ENCODE measurements at regions not wholly inside any gene's neighbourhood (a gene's known extent, or its start where the extent isn't known, plus 50 kb on each side); places are given as distances from the start of the nearest gene placed in this dataset.

- no peak overlapping the region for H3K4me3 ChIP-seq (ENCODE audit: low read length in 2 of 2)
- no peaks in the 10 kb centered on the region for H3K9me3 ChIP-seq (ENCODE audit: control insufficient read depth in 2 of 2, low read length in 2 of 2)
- no peak overlapping the region for H3K9ac ChIP-seq (ENCODE audit: low read depth in 1 of 2, low read length in 2 of 2)
- H3K4me1 ChIP-seq (ENCODE audit: control insufficient read depth in 2 of 2, insufficient read depth in 2 of 2, low read length in 2 of 2): peaks cover 0 to 4% of the 10 kb centered on the region in 2 donors
- no peak overlapping the region for H3K27ac ChIP-seq (ENCODE audit: low read depth in 2 of 2, low read length in 2 of 2)
- H3K27me3 ChIP-seq (ENCODE audit: control insufficient read depth in 2 of 2, insufficient read depth in 2 of 2, low read length in 2 of 2): no peaks in the 10 kb centered on the region
- no peaks in the 10 kb centered on the region for H3K36me3 ChIP-seq (ENCODE audit: control insufficient read depth in 2 of 2, insufficient read depth in 2 of 2, low read length in 2 of 2)
Measured at GRCh38 chr11:92865352-92865751, 104.1 kb upstream of the MTNR1B start.

DNA sequence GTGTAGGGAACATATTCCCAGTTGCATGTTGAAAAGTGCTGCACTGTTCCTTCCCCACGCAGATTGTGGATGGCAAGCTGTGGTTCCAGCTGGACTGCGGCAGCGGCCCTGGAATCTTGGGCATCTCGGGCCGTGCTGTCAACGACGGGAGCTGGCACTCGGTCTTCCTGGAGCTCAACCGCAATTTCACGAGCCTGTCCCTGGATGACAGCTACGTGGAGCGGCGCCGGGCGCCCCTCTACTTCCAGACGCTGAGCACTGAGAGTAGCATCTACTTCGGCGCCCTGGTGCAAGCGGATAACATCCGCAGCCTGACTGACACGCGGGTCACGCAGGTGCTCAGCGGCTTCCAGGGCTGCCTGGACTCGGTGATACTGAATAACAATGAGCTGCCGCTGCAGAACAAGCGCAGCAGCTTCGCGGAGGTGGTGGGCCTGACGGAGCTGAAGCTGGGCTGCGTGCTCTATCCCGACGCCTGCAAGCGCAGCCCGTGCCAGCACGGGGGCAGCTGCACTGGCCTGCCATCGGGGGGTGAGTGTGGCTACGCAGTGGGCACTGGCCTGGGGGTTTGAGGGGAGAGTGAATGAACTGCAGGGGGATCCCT, 102.7 kb upstream of the MTNR1B start:
- no peaks in the 10 kb centered on the region for H3K9me3 ChIP-seq (ENCODE audit: control insufficient read depth in 2 of 2, low read length in 2 of 2)
- H3K4me1 ChIP-seq (ENCODE audit: control insufficient read depth in 2 of 2, insufficient read depth in 2 of 2, low read length in 2 of 2): peaks cover 0 to 4% of the 10 kb centered on the region in 2 donors
- no peak overlapping the region for H3K27ac ChIP-seq (ENCODE audit: low read depth in 2 of 2, low read length in 2 of 2)
- no peak overlapping the region for H3K4me3 ChIP-seq (ENCODE audit: low read length in 2 of 2)
- no peaks in the 10 kb centered on the region for H3K36me3 ChIP-seq (ENCODE audit: control insufficient read depth in 2 of 2, insufficient read depth in 2 of 2, low read length in 2 of 2)
- H3K9ac ChIP-seq (ENCODE audit: low read depth in 1 of 2, low read length in 2 of 2): no peak overlapping the region
- H3K27me3 ChIP-seq (ENCODE audit: control insufficient read depth in 2 of 2, insufficient read depth in 2 of 2, low read length in 2 of 2): no peaks in the 10 kb centered on the region

DNA sequence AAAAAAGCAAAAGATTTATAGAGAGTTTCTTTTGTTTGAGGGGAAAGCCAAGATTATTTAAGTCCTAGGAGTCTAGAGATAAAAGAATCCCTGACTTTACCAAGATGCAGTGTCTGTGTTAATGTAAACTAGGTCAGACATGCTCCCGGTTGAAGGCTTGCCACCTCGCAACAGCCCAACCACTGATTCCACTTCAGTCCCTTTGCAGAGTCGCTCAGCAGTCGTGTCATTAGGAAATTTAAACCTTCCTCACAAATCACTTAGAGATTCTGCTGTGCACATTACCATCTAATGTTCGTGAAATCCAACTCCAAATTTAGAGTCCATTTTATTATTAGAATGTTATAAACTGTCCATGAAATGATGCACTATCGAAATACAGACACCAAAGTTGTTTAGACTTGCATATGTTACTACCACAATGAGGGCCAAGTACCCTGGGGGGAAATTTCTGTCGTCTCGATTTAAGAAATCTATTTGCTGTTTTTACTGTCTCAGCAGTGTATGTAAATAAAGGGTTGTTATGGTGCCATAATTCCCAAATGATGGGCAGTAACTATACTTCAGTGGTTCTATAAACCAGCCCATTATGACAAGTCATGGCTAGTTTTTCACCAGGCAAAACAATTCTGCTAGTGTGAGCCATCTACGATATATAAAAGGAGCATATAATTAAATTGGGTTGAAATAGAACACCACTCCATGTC, 101.4 kb upstream of the MTNR1B start:
- H3K27me3 ChIP-seq (ENCODE audit: control insufficient read depth in 2 of 2, insufficient read depth in 2 of 2, low read length in 2 of 2): no peaks in the 10 kb centered on the region
- no peaks in the 10 kb centered on the region for H3K9me3 ChIP-seq (ENCODE audit: control insufficient read depth in 2 of 2, low read length in 2 of 2)
- H3K9ac ChIP-seq (ENCODE audit: low read depth in 1 of 2, low read length in 2 of 2): no peak overlapping the region
- peaks cover 0 to 4% of the 10 kb centered on the region in 2 donors for H3K4me1 ChIP-seq (ENCODE audit: control insufficient read depth in 2 of 2, insufficient read depth in 2 of 2, low read length in 2 of 2)
- H3K36me3 ChIP-seq (ENCODE audit: control insufficient read depth in 2 of 2, insufficient read depth in 2 of 2, low read length in 2 of 2): no peaks in the 10 kb centered on the region
- H3K27ac ChIP-seq (ENCODE audit: low read depth in 2 of 2, low read length in 2 of 2): no peak overlapping the region
- no peak overlapping the region for H3K4me3 ChIP-seq (ENCODE audit: low read length in 2 of 2)

GRCh38 chr11:92869716-92870115, 99.7 kb upstream of the MTNR1B start:
- no peak overlapping the region for H3K9ac ChIP-seq (ENCODE audit: low read depth in 1 of 2, low read length in 2 of 2)
- no peaks in the 10 kb centered on the region for H3K27me3 ChIP-seq (ENCODE audit: control insufficient read depth in 2 of 2, insufficient read depth in 2 of 2, low read length in 2 of 2)
- H3K9me3 ChIP-seq (ENCODE audit: control insufficient read depth in 2 of 2, low read length in 2 of 2): no peaks in the 10 kb centered on the region
- no peak overlapping the region for H3K4me3 ChIP-seq (ENCODE audit: low read length in 2 of 2)
- no peaks in the 10 kb centered on the region for H3K36me3 ChIP-seq (ENCODE audit: control insufficient read depth in 2 of 2, insufficient read depth in 2 of 2, low read length in 2 of 2)
- peaks cover 0 to 4% of the 10 kb centered on the region in 2 donors for H3K4me1 ChIP-seq (ENCODE audit: control insufficient read depth in 2 of 2, insufficient read depth in 2 of 2, low read length in 2 of 2)
- no peak overlapping the region for H3K27ac ChIP-seq (ENCODE audit: low read depth in 2 of 2, low read length in 2 of 2)

DNA sequence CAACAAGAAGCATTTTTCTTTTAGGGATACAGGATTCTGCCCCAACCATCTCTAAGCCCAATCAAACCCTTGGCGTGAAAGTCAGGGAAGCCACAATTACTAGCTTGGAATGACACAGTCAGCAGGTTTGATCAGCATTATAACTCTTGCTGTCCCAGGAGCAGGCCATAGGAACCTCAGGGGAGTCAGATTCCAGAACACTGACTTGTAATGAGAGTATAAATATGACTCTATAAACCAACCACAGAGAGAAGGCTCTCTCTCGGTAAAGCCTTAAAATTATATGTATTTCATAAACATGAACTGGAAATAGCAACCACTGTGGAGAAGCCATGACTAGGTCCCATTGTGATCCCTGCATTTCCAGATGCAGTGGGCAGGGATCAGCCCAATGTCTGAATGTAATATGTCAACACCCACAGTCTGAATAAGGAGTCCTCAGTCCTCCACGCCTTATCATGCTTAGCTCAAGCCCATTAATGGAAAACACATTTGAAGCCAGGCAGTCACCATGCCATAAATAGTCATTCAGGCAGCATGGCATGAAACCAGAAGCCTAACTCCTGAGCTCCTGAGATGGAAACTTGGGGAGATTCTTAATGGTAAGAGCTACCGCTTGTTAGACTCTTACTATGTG, 99.1 kb upstream of the MTNR1B start:
- Histone ChIP-seq H3K4me1 (ENCODE audit: control insufficient read depth in 2 of 2, insufficient read depth in 2 of 2, low read length in 2 of 2) (peaks cover 0 to 4% of the 10 kb centered on the region in 2 donors), H3K9me3 (ENCODE audit: control insufficient read depth in 2 of 2, low read length in 2 of 2) (no peaks in the 10 kb centered on the region), H3K27me3 (ENCODE audit: control insufficient read depth in 2 of 2, insufficient read depth in 2 of 2, low read length in 2 of 2) (no peaks in the 10 kb centered on the region), H3K36me3 (ENCODE audit: control insufficient read depth in 2 of 2, insufficient read depth in 2 of 2, low read length in 2 of 2) (no peaks in the 10 kb centered on the region), H3K27ac (ENCODE audit: low read depth in 2 of 2, low read length in 2 of 2) (no peak overlapping the region), H3K4me3 (ENCODE audit: low read length in 2 of 2) (no peak overlapping the region), H3K9ac (ENCODE audit: low read depth in 1 of 2, low read length in 2 of 2) (no peak overlapping the region)

GRCh38 chr11:92873551-92873950, 95.9 kb upstream of the MTNR1B start:
- Histone ChIP-seq H3K27ac (ENCODE audit: low read depth in 2 of 2, low read length in 2 of 2) (no peak overlapping the region), H3K9ac (ENCODE audit: low read depth in 1 of 2, low read length in 2 of 2) (no peak overlapping the region), H3K4me3 (ENCODE audit: low read length in 2 of 2) (no peak overlapping the region), H3K9me3 (ENCODE audit: control insufficient read depth in 2 of 2, low read length in 2 of 2) (no peaks in the 10 kb centered on the region), H3K36me3 (ENCODE audit: control insufficient read depth in 2 of 2, insufficient read depth in 2 of 2, low read length in 2 of 2) (no peaks in the 10 kb centered on the region), H3K4me1 (ENCODE audit: control insufficient read depth in 2 of 2, insufficient read depth in 2 of 2, low read length in 2 of 2) (no peaks in the 10 kb centered on the region), H3K27me3 (ENCODE audit: control insufficient read depth in 2 of 2, insufficient read depth in 2 of 2, low read length in 2 of 2) (no peaks in the 10 kb centered on the region)

GRCh38 chr11:92875473-92875872, 94.0 kb upstream of the MTNR1B start:
- no peaks in the 10 kb centered on the region for H3K4me1 ChIP-seq (ENCODE audit: control insufficient read depth in 2 of 2, insufficient read depth in 2 of 2, low read length in 2 of 2)
- H3K9me3 ChIP-seq (ENCODE audit: control insufficient read depth in 2 of 2, low read length in 2 of 2): no peaks in the 10 kb centered on the region
- H3K4me3 ChIP-seq (ENCODE audit: low read length in 2 of 2): no peak overlapping the region
- H3K27me3 ChIP-seq (ENCODE audit: control insufficient read depth in 2 of 2, insufficient read depth in 2 of 2, low read length in 2 of 2): no peaks in the 10 kb centered on the region
- no peak overlapping the region for H3K27ac ChIP-seq (ENCODE audit: low read depth in 2 of 2, low read length in 2 of 2)
- H3K36me3 ChIP-seq (ENCODE audit: control insufficient read depth in 2 of 2, insufficient read depth in 2 of 2, low read length in 2 of 2): no peaks in the 10 kb centered on the region
- no peak overlapping the region for H3K9ac ChIP-seq (ENCODE audit: low read depth in 1 of 2, low read length in 2 of 2)

DNA sequence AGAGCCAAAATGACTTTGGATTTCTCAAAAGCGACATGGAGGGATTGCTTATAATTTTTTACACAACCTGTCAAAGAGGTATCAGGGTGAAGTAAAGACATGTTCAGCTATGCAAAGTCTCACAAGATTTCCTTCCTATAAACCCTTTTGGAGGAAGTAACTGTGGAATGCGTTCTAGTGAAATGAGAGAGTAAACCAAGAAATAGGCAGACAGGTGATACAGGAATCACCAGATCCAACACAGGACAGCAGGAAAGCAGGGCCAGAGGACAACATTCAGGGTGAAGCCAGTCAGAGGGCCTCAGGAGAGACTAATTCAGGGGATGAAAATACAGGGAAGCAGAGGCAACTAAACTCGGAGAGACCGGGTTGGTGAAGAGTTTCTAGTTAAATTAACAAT, 90.4 kb upstream of the MTNR1B start:
- Histone ChIP-seq H3K27me3 (ENCODE audit: control insufficient read depth in 2 of 2, insufficient read depth in 2 of 2, low read length in 2 of 2) (no peaks in the 10 kb centered on the region), H3K27ac (ENCODE audit: low read depth in 2 of 2, low read length in 2 of 2) (no peak overlapping the region), H3K4me3 (ENCODE audit: low read length in 2 of 2) (no peak overlapping the region), H3K9me3 (ENCODE audit: control insufficient read depth in 2 of 2, low read length in 2 of 2) (no peaks in the 10 kb centered on the region), H3K36me3 (ENCODE audit: control insufficient read depth in 2 of 2, insufficient read depth in 2 of 2, low read length in 2 of 2) (no peaks in the 10 kb centered on the region), H3K9ac (ENCODE audit: low read depth in 1 of 2, low read length in 2 of 2) (no peak overlapping the region), H3K4me1 (ENCODE audit: control insufficient read depth in 2 of 2, insufficient read depth in 2 of 2, low read length in 2 of 2) (no peaks in the 10 kb centered on the region)

DNA sequence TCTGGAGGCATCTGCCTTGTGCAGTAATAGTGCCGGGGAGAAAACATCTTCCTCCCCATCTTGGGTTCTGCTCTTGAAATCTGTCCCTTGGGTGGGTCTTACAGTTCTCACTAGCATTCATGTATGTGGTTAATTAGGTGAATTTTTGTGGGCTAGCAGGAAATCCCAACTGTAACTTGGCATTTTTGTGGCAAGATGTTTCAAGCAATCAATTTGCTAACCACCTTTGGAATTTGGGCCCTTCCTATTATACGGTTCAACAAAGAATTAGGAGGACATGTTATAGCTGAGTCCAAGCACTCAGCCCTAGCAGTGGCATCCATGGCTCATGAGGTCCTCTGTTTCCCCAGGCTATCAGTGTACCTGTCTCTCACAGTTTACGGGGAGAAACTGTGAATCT, 89.1 kb upstream of the MTNR1B start:
- H3K36me3 ChIP-seq (ENCODE audit: control insufficient read depth in 2 of 2, insufficient read depth in 2 of 2, low read length in 2 of 2): no peaks in the 10 kb centered on the region
- H3K9ac ChIP-seq (ENCODE audit: low read depth in 1 of 2, low read length in 2 of 2): no peak overlapping the region
- no peaks in the 10 kb centered on the region for H3K4me1 ChIP-seq (ENCODE audit: control insufficient read depth in 2 of 2, insufficient read depth in 2 of 2, low read length in 2 of 2)
- no peaks in the 10 kb centered on the region for H3K27me3 ChIP-seq (ENCODE audit: control insufficient read depth in 2 of 2, insufficient read depth in 2 of 2, low read length in 2 of 2)
- no peak overlapping the region for H3K4me3 ChIP-seq (ENCODE audit: low read length in 2 of 2)
- no peak overlapping the region for H3K27ac ChIP-seq (ENCODE audit: low read depth in 2 of 2, low read length in 2 of 2)
- H3K9me3 ChIP-seq (ENCODE audit: control insufficient read depth in 2 of 2, low read length in 2 of 2): no peaks in the 10 kb centered on the region

DNA sequence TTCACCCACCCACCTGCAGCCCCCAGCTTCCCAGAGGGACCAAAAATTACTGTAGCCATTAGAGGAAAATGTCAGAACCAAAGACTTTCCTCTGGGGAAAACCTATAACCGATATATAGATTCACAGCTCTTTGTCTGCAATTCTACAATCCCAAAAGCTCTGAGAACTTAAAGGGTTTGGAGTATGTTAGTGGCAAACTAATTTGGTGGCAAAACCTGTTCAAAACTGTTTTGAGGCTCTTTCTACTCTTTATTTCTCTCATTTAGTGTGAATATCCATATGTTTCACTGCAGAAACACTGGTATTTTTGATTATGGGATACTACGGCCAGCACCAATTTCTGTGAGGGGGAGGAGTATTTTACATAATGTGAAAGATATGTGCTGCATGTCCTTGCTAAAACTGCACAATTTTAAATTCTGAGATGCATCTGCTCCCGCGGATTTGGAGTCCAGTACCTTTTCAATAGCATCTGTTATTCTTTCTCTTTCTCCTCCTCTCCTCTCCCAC, 87.5 kb upstream of the MTNR1B start:
- no peaks in the 10 kb centered on the region for H3K9me3 ChIP-seq (ENCODE audit: control insufficient read depth in 2 of 2, low read length in 2 of 2)

More for the DNA sequence above, 87.5 kb upstream of the MTNR1B start:
- Histone ChIP-seq H3K27ac (ENCODE audit: low read depth in 2 of 2, low read length in 2 of 2) (no peak overlapping the region), H3K36me3 (ENCODE audit: control insufficient read depth in 2 of 2, insufficient read depth in 2 of 2, low read length in 2 of 2) (no peaks in the 10 kb centered on the region), H3K9ac (ENCODE audit: low read depth in 1 of 2, low read length in 2 of 2) (no peak overlapping the region), H3K4me1 (ENCODE audit: control insufficient read depth in 2 of 2, insufficient read depth in 2 of 2, low read length in 2 of 2) (no peaks in the 10 kb centered on the region), H3K4me3 (ENCODE audit: low read length in 2 of 2) (no peak overlapping the region), H3K27me3 (ENCODE audit: control insufficient read depth in 2 of 2, insufficient read depth in 2 of 2, low read length in 2 of 2) (no peaks in the 10 kb centered on the region)
